ENCODE measurements at regions not wholly inside any gene's neighbourhood (a gene's known extent, or its start where the extent isn't known, plus 50 kb on each side); places are given as distances from the start of the nearest gene placed in this dataset.

DNA sequence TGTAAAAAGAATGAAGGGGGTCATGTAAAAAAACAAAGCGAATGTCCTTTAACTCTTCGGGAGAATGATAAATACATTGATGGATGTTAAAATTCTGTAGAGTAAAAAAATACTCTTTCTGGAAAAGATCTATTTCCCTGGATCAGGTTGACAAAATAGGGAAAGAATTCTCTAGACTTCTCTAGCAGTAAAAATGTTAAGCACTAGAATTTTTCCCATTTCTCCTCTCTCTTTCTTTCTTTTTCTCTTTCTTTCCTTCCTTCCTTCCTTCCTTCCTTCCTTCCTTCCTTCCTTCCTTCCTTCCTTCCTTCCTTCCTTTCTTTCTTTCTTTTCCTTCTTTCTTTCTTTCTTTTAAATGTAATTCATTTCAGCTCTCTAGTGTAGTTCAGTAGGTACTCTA lies 552.5 kb downstream of the LRFN5 start (continued):
- TF ChIP-seq YY1 (tag by site-specific recombination; IDR thresholded peaks at IDR 0.05) = no peak
- TF ChIP-seq ZNF626 (tag by site-specific recombination; IDR thresholded peaks at IDR 0.05) = no peak
- TF ChIP-seq, protein P1, sequence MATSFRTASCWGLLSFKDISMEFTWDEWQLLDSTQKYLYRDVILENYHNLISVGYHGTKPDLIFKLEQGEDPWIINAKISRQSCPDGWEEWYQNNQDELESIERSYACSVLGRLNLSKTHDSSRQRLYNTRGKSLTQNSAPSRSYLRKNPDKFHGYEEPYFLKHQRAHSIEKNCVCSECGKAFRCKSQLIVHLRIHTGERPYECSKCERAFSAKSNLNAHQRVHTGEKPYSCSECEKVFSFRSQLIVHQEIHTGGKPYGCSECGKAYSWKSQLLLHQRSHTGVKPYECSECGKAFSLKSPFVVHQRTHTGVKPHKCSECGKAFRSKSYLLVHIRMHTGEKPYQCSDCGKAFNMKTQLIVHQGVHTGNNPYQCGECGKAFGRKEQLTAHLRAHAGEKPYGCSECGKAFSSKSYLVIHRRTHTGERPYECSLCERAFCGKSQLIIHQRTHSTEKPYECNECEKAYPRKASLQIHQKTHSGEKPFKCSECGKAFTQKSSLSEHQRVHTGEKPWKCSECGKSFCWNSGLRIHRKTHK (tag by site-specific recombination; IDR thresholded peaks at IDR 0.05) = no peak
- no peak for TF ChIP-seq ZNF223 (tag by site-specific recombination; IDR thresholded peaks at IDR 0.05)
- no peak for TF ChIP-seq MEIS1 (CRISPR knock-in tag; IDR thresholded peaks at IDR 0.05; ENCODE audit: borderline replicate concordance)

DNA sequence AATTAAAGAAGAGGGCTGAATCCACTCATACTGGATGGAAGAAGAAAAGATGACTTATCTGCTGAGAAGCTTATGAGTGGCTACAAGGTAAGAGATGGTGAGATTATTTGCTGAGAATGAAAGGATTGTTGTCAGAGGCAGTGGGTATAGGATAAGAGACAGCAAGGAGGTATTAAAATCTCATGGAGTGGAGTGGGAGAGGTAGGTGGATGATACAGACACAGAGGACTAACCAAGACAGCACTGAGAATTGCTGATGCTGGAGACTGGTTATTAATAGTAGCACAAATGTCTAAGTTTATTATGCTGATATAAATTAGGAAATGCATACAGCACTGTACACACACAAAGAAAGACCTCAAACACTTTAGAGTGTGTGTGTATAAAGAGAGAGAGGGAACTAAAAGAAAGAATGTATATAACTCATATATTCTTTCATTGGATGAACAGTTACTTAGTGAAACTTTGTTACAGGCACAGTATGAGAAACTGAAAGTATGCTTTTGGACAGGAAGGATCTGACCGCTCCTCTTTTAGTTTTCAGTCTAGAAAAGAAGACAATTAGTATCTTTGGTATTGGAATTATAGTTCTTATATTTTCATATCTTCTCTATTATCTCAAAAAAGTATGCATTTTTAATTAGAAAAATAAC lies 543.1 kb downstream of the LRFN5 start:
- Histone ChIP-seq H3K4me3 (ENCODE audit: low read depth, low read length) (no peak overlapping the region), H3K4me1 (ENCODE audit: control insufficient read depth, insufficient read depth, low read length) (no peaks in the 10 kb centered on the region), H3K27ac (ENCODE audit: extremely low read depth, low read depth, low read length) (no peak overlapping the region), H3K36me3 (ENCODE audit: control insufficient read depth in 2 of 2, insufficient read depth in 1 of 2, low read length in 2 of 2) (no peaks in the 10 kb centered on the region), H3K9me3 (ENCODE audit: control insufficient read depth, insufficient read depth, low read depth, low read length) (no peaks in the 10 kb centered on the region)
- no peak for TF ChIP-seq KLF9 (tag by site-specific recombination; IDR thresholded peaks at IDR 0.05; ENCODE audit: low read depth)
- TF ChIP-seq ZNF274 (IDR thresholded peaks at IDR 0.05; ENCODE audit: low read length) = no peak
- no peak for TF ChIP-seq ZNF274 (tag by site-specific recombination; IDR thresholded peaks at IDR 0.05; ENCODE audit: borderline replicate concordance)
- no peak for TF ChIP-seq EGR2 (tag by site-specific recombination; IDR thresholded peaks at IDR 0.05; ENCODE audit: low read depth)
- no peak for TF ChIP-seq SETDB1 (IDR thresholded peaks at IDR 0.05; ENCODE audit: insufficient read length, low read length)
- TF ChIP-seq ZNF211 (tag by site-specific recombination; IDR thresholded peaks at IDR 0.05; ENCODE audit: low read depth) = no peak
- no peak for TF ChIP-seq RBAK (tag by site-specific recombination; IDR thresholded peaks at IDR 0.05)
- no peak for TF ChIP-seq PRDM1 (tag by site-specific recombination; IDR thresholded peaks at IDR 0.05)
- TF ChIP-seq ZNF768 (tag by site-specific recombination; IDR thresholded peaks at IDR 0.05) = no peak
- no peak for TF ChIP-seq ZNF23 (tag by site-specific recombination; IDR thresholded peaks at IDR 0.05; ENCODE audit: borderline replicate concordance)
- TF ChIP-seq OSR2 (tag by site-specific recombination; IDR thresholded peaks at IDR 0.05) = no peak
- TF ChIP-seq ZNF121 (tag by site-specific recombination; IDR thresholded peaks at IDR 0.05) = no peak
- TF ChIP-seq ZNF791 (tag by site-specific recombination; IDR thresholded peaks at IDR 0.05) = no peak
- TF ChIP-seq, protein P2, sequence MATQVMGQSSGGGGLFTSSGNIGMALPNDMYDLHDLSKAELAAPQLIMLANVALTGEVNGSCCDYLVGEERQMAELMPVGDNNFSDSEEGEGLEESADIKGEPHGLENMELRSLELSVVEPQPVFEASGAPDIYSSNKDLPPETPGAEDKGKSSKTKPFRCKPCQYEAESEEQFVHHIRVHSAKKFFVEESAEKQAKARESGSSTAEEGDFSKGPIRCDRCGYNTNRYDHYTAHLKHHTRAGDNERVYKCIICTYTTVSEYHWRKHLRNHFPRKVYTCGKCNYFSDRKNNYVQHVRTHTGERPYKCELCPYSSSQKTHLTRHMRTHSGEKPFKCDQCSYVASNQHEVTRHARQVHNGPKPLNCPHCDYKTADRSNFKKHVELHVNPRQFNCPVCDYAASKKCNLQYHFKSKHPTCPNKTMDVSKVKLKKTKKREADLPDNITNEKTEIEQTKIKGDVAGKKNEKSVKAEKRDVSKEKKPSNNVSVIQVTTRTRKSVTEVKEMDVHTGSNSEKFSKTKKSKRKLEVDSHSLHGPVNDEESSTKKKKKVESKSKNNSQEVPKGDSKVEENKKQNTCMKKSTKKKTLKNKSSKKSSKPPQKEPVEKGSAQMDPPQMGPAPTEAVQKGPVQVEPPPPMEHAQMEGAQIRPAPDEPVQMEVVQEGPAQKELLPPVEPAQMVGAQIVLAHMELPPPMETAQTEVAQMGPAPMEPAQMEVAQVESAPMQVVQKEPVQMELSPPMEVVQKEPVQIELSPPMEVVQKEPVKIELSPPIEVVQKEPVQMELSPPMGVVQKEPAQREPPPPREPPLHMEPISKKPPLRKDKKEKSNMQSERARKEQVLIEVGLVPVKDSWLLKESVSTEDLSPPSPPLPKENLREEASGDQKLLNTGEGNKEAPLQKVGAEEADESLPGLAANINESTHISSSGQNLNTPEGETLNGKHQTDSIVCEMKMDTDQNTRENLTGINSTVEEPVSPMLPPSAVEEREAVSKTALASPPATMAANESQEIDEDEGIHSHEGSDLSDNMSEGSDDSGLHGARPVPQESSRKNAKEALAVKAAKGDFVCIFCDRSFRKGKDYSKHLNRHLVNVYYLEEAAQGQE (tag by site-specific recombination; IDR thresholded peaks at IDR 0.05) = no peak
- POLR2A ChIA-PET = no interaction called here
- CTCF ChIA-PET = interaction anchor here (0.6 kb wide), 1 partner anchor 705 kb away, joined by 3 read pairs; no protein-coding TSS in a partner anchor

DNA sequence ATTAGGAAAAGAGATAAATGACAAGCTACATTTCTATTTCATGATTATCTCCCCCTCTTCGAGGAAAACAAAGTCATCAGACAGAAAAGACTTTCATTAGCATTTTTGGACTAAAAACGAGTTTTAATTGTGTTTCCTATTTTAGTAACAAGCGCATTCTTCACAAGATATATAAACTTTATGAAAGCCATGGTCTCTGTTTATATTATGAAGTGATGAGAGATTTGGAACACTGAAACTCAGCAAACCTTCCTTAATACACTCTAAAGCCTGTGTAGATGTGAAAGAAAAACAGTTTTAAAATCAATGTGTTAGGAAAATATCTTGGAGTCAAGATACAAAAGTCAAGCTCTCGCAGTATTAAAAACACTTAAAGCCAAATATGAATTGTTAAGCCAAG lies 539.1 kb downstream of the LRFN5 start:
- H3K4me1 ChIP-seq (ENCODE audit: control insufficient read depth, insufficient read depth, low read length) = no peaks in the 10 kb centered on the region
- no peak overlapping the region for H3K4me3 ChIP-seq (ENCODE audit: low read depth, low read length)
- H3K36me3 ChIP-seq (ENCODE audit: control insufficient read depth in 2 of 2, insufficient read depth in 1 of 2, low read length in 2 of 2) = no peaks in the 10 kb centered on the region
- CTCF ChIA-PET = interaction anchor here (0.6 kb wide), 1 partner anchor 608 kb away, joined by 3 read pairs; no protein-coding TSS in a partner anchor
- no peaks in the 10 kb centered on the region for H3K9me3 ChIP-seq (ENCODE audit: control insufficient read depth, insufficient read depth, low read depth, low read length)
- no peak overlapping the region for H3K27ac ChIP-seq (ENCODE audit: extremely low read depth, low read depth, low read length)
- POLR2A ChIA-PET = no interaction called here
- TF ChIP-seq, protein P3, sequence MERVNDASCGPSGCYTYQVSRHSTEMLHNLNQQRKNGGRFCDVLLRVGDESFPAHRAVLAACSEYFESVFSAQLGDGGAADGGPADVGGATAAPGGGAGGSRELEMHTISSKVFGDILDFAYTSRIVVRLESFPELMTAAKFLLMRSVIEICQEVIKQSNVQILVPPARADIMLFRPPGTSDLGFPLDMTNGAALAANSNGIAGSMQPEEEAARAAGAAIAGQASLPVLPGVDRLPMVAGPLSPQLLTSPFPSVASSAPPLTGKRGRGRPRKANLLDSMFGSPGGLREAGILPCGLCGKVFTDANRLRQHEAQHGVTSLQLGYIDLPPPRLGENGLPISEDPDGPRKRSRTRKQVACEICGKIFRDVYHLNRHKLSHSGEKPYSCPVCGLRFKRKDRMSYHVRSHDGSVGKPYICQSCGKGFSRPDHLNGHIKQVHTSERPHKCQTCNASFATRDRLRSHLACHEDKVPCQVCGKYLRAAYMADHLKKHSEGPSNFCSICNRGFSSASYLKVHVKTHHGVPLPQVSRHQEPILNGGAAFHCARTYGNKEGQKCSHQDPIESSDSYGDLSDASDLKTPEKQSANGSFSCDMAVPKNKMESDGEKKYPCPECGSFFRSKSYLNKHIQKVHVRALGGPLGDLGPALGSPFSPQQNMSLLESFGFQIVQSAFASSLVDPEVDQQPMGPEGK (tag by site-specific recombination; IDR thresholded peaks at IDR 0.05) = no peak
- TF ChIP-seq KLF16 (tag by site-specific recombination; IDR thresholded peaks at IDR 0.05) = no peak
- TF ChIP-seq FEZF1 (tag by site-specific recombination; IDR thresholded peaks at IDR 0.05) = no peak
- TF ChIP-seq ZNF623 (tag by site-specific recombination; IDR thresholded peaks at IDR 0.05) = no peak
- no peak for TF ChIP-seq ZNF558 (tag by site-specific recombination; IDR thresholded peaks at IDR 0.05)
- no peak for TF ChIP-seq ZNF19 (tag by site-specific recombination; IDR thresholded peaks at IDR 0.05; ENCODE audit: low read depth)
- TF ChIP-seq ZNF341 (tag by site-specific recombination; IDR thresholded peaks at IDR 0.05; ENCODE audit: low read depth) = no peak
- TF ChIP-seq ZEB2 (tag by site-specific recombination; IDR thresholded peaks at IDR 0.05) = no peak
- no peak for TF ChIP-seq ZNF404 (tag by site-specific recombination; IDR thresholded peaks at IDR 0.05)
- no peak for TF ChIP-seq ZBTB48 (tag by site-specific recombination; IDR thresholded peaks at IDR 0.05)
- no peak for TF ChIP-seq MZF1 (tag by site-specific recombination; IDR thresholded peaks at IDR 0.05; ENCODE audit: borderline replicate concordance)

Data from HEK293 (cell line).